GM21737 (cell line): ENCODE measurements at regions not wholly inside any gene's neighbourhood (a gene's known extent, or its start where the extent isn't known, plus 50 kb on each side); places are given as distances from the start of the nearest gene placed in this dataset.
"Not testable (repeated sequence)": the region's sequence is repeated elsewhere in the genome, so short reads cannot be mapped to it uniquely, and the experiment has no call there.

Source experiments
- ATAC-seq: cut with Tn5 transposase; IDR thresholded peaks from one replicate; pipeline ENCODE4 v1.9.1; 2021; ENCODE audit warnings: mild to moderate bottlenecking, moderate library complexity; ENCODE audit not compliant: unreplicated experiment

- ATAC-seq: no peak
Observed at GRCh38 chr16:17759451-17760390, 289.0 kb upstream of the XYLT1 start.

GRCh38 chr16:17757808-17758207, 287.0 kb upstream of the XYLT1 start:
- no peak for ATAC-seq

- ATAC-seq: no peak
Observed at GRCh38 chr16:17755158-17755557, 284.4 kb upstream of the XYLT1 start.

- ATAC-seq: no peak
Observed at GRCh38 chr16:17753434-17753833, 282.7 kb upstream of the XYLT1 start.

GRCh38 chr16:17749706-17750105, 278.9 kb upstream of the XYLT1 start:
- ATAC-seq: no peak

- no peak for ATAC-seq
Observed at GRCh38 chr16:17748044-17748719, 277.4 kb upstream of the XYLT1 start.

GRCh38 chr16:17747081-17747756, 276.5 kb upstream of the XYLT1 start:
- no peak for ATAC-seq

- ATAC-seq: no peak
Observed at GRCh38 chr16:17744921-17745572, 274.3 kb upstream of the XYLT1 start.

GRCh38 chr16:17743578-17743977, 272.8 kb upstream of the XYLT1 start:
- no peak for ATAC-seq

- no peak for ATAC-seq
Observed at GRCh38 chr16:17743158-17743557, 272.4 kb upstream of the XYLT1 start.

- ATAC-seq: not testable (repeated sequence)
Observed at GRCh38 chr16:17735099-17735498, 264.3 kb upstream of the XYLT1 start.

GRCh38 chr16:17729820-17730219, 259.1 kb upstream of the XYLT1 start:
- ATAC-seq: no peak

GRCh38 chr16:17728196-17728595, 257.4 kb upstream of the XYLT1 start:
- no peak for ATAC-seq

GRCh38 chr16:17724242-17724898, 253.6 kb upstream of the XYLT1 start:
- no peak for ATAC-seq

- ATAC-seq: no peak
Observed at GRCh38 chr16:17723531-17724134, 252.9 kb upstream of the XYLT1 start.

GRCh38 chr16:17718495-17718894, 247.7 kb upstream of the XYLT1 start:
- ATAC-seq: no peak

GRCh38 chr16:17705847-17706246, 235.1 kb upstream of the XYLT1 start:
- ATAC-seq: no peak

GRCh38 chr16:17696616-17697015, 225.9 kb upstream of the XYLT1 start:
- no peak for ATAC-seq

GRCh38 chr16:17692484-17692883, 221.7 kb upstream of the XYLT1 start:
- ATAC-seq: no peak

- ATAC-seq: no peak
Observed at GRCh38 chr16:17691899-17692176, 221.1 kb upstream of the XYLT1 start.
